OCI-LY3 (cell line): ENCODE measurements at regions not wholly inside any gene's neighbourhood (a gene's known extent, or its start where the extent isn't known, plus 50 kb on each side); places are given as distances from the start of the nearest gene placed in this dataset.

Source experiments
- H2AFZ ChIP-seq: fragments of 200-600, 300-600 bp; shearing (Covaris generic); 2 replicates; pipeline ENCODE4 v1.6.0; 2014; ENCODE audit warnings: antibody characterized with exemption, low read depth, low read length
- H3K27ac ChIP-seq: fragments of 200-600, 300-600 bp; sonication (generic); 2 replicates; pipeline ENCODE4 v1.5.1; 2014; ENCODE audit warnings: mild to moderate bottlenecking, low read length, moderate library complexity, mixed read lengths
- H3K27me3 ChIP-seq: fragments of 200-600, 300-600 bp; sonication (generic); 2 replicates; pipeline ENCODE4 v1.6.1; 2014; ENCODE audit warnings: low read depth, low read length, mixed read lengths
- H3K36me3 ChIP-seq: fragments of 200-600, 300-600 bp; sonication (generic); replicated peaks from 2 replicates; pipeline ENCODE3; 2014; ENCODE audit warnings: low read depth, low read length, mixed read lengths
- H3K4me1 ChIP-seq: fragments of 300-600, 200-600 bp; sonication (generic); 2 replicates; pipeline ENCODE4 v1.6.1; 2014; ENCODE audit warnings: low read length, mixed read lengths
- H3K4me2 ChIP-seq: fragments of 200-600, 300-600 bp; sonication (generic); 2 replicates; pipeline ENCODE4 v1.6.1; 2014; ENCODE audit warnings: low read length, mixed read lengths
- H3K4me3 ChIP-seq: fragments of 300-600, 200-600 bp; sonication (generic); 2 replicates; pipeline ENCODE4 v1.5.1; 2014; ENCODE audit warnings: antibody characterized with exemption, mild to moderate bottlenecking, low read length, moderate library complexity
- H3K79me2 ChIP-seq: fragments of 300-600, 200-600 bp; shearing (Covaris generic); 2 replicates; pipeline ENCODE4 v1.6.1; 2014; ENCODE audit warnings: mild to moderate bottlenecking, low read length, mixed read lengths
- H3K9ac ChIP-seq: fragments of 300-600, 200-600 bp; shearing (Covaris generic); 2 replicates; pipeline ENCODE4 v1.6.0; 2014; ENCODE audit warnings: mild to moderate bottlenecking, low read length, moderate library complexity
- H3K9me3 ChIP-seq: fragments of 200-600, 300-600 bp; shearing (Covaris generic); 2 replicates; pipeline ENCODE4 v1.6.1; 2014; ENCODE audit warnings: low read length, mixed read lengths; ENCODE audit not compliant: insufficient read depth
- H4K20me1 ChIP-seq: fragments of 200-600, 300-600 bp; sonication (generic); 2 replicates; pipeline ENCODE4 v1.6.1; 2016; ENCODE audit warnings: low read length, mixed read lengths; ENCODE audit not compliant: insufficient read depth
- CTCF ChIP-seq: fragments of 200-600, 300-600 bp; sonication (generic); IDR thresholded peaks from 2 replicates; pipeline ENCODE4 v1.5.1; 2014; ENCODE audit warnings: antibody characterized with exemption, low read length, low read depth
- EZH2phosphoT487 ChIP-seq: fragments of 200-600 bp; shearing (Covaris generic); IDR thresholded peaks from 2 replicates; pipeline ENCODE4 v1.6.1; 2018; ENCODE audit warnings: antibody characterized with exemption, mixed run types, low read depth

GRCh38 chr2:239706367-239706766 is 305.5 kb upstream of the HDAC4 start:
- Histone ChIP-seq H3K79me2 (no peaks in the 10 kb centered on the region), H3K4me3 (no peak overlapping the region), H3K36me3 (no peaks in the 10 kb centered on the region), H2AFZ (no peak overlapping the region), H3K4me2 (no peak overlapping the region), H4K20me1 (no peaks in the 10 kb centered on the region), H3K9me3 (no peaks in the 10 kb centered on the region), H3K27ac (no peak overlapping the region), H3K4me1 (no peaks in the 10 kb centered on the region), H3K27me3 (no peaks in the 10 kb centered on the region), H3K9ac (no peak overlapping the region)
- no peak for TF ChIP-seq EZH2phosphoT487
- no peak for TF ChIP-seq CTCF

GRCh38 chr2:239704737-239705136 is 303.9 kb upstream of the HDAC4 start:
- H3K36me3 ChIP-seq = no peaks in the 10 kb centered on the region
- H4K20me1 ChIP-seq = no peaks in the 10 kb centered on the region
- H3K4me1 ChIP-seq = no peaks in the 10 kb centered on the region
- H2AFZ ChIP-seq = no peak overlapping the region
- no peaks in the 10 kb centered on the region for H3K9me3 ChIP-seq
- H3K4me2 ChIP-seq = no peak overlapping the region
- no peak overlapping the region for H3K27ac ChIP-seq
- H3K79me2 ChIP-seq = no peaks in the 10 kb centered on the region
- H3K27me3 ChIP-seq = no peaks in the 10 kb centered on the region
- H3K9ac ChIP-seq = no peak overlapping the region
- no peak overlapping the region for H3K4me3 ChIP-seq
- no peak for TF ChIP-seq CTCF
- TF ChIP-seq EZH2phosphoT487 = no peak

GRCh38 chr2:239703834-239704233 is 303.0 kb upstream of the HDAC4 start:
- H4K20me1 ChIP-seq = no peaks in the 10 kb centered on the region
- TF ChIP-seq CTCF (no peak), EZH2phosphoT487 (no peak)
- H3K9ac ChIP-seq = no peak overlapping the region
- no peak overlapping the region for H3K27ac ChIP-seq
- no peaks in the 10 kb centered on the region for H3K79me2 ChIP-seq
- H3K4me1 ChIP-seq = no peaks in the 10 kb centered on the region
- no peak overlapping the region for H2AFZ ChIP-seq
- no peaks in the 10 kb centered on the region for H3K9me3 ChIP-seq
- no peak overlapping the region for H3K4me2 ChIP-seq
- no peaks in the 10 kb centered on the region for H3K27me3 ChIP-seq
- H3K36me3 ChIP-seq = no peaks in the 10 kb centered on the region
- H3K4me3 ChIP-seq = no peak overlapping the region

- no peak overlapping the region for H3K9ac ChIP-seq
- H3K4me3 ChIP-seq = no peak overlapping the region
- H3K36me3 ChIP-seq = no peaks in the 10 kb centered on the region
- no peaks in the 10 kb centered on the region for H3K27me3 ChIP-seq
- no peak overlapping the region for H2AFZ ChIP-seq
- no peak for TF ChIP-seq EZH2phosphoT487
- TF ChIP-seq CTCF = no peak
- no peak overlapping the region for H3K27ac ChIP-seq
- H3K4me2 ChIP-seq = no peak overlapping the region
- no peaks in the 10 kb centered on the region for H3K9me3 ChIP-seq
- H3K4me1 ChIP-seq = no peaks in the 10 kb centered on the region
- H3K79me2 ChIP-seq = no peaks in the 10 kb centered on the region
- no peaks in the 10 kb centered on the region for H4K20me1 ChIP-seq
Measured at GRCh38 chr2:239700686-239701345, 300.0 kb upstream of the HDAC4 start.
